ENCODE measurements at regions not wholly inside any gene's neighbourhood (a gene's known extent, or its start where the extent isn't known, plus 50 kb on each side); places are given as distances from the start of the nearest gene placed in this dataset.

DNA sequence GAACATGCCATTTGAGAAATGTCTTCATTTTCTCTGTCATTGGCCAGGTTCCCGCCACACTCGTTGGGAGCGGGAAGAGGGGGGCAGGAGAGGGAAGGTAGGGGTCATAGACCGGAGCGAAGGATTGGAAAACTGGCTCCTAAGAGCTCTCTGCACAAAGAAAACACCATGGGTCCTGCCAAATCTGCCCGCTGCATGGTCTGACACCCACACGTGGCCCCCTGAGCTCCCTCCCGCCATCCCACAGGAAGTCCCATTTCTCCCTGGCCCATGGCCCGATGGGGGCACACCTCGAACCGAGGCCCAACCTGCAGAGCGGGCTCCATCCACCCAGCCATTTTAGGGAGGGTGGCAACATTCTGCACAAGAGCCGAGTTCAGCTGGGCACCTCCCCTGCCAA is 159.6 kb downstream of the SALL1 start:
- DNase-seq, result no peak

- no peak for DNase-seq
Observed at GRCh38 chr16:50991006-50991405, 160.1 kb downstream of the SALL1 start.

DNA sequence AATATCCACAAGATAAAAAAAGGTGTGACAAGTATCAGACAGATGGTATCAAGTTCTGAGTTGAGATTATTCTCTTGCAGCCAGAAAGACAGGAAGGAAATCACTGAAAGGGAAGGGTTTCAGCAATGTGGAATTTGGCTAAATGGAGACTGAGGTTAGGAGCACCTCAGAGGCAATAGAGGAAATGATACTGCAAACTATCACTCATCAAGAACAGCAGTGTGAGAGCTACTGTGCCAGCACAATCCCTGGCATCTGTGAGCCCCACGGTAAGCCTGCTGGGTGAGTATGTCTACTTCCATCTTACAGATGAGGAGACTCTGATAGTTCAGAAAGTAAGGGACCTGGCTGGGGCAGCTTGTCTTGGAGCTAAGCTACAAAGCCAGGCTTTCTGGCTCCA is 162.0 kb downstream of the SALL1 start:
- DNase-seq, result no peak

GRCh38 chr16:50988441-50988840 is 162.6 kb downstream of the SALL1 start:
- no peak for DNase-seq

- DNase-seq, result no peak
Observed at GRCh38 chr16:50986453-50986852, 164.6 kb downstream of the SALL1 start.

DNA sequence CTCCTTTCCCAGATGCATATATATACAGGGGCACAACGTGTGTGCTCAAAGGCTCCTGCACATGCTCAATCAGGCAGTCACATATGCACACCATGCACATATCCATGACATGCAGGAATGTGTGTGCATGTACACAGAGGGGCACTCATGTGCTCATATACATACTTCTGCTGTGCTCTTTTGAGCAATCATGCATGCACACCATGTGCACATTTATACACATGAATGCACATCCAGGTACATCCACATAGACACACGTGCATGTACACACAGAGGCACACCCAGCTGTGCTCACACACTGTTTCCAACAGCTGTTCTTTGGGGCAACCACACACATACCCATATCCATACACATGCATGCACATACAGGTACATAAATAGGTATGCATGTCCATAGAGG is 165.3 kb downstream of the SALL1 start:
- DNase-seq, result no peak

GRCh38 chr16:50984688-50985087 is 166.4 kb downstream of the SALL1 start:
- no peak for DNase-seq

DNA sequence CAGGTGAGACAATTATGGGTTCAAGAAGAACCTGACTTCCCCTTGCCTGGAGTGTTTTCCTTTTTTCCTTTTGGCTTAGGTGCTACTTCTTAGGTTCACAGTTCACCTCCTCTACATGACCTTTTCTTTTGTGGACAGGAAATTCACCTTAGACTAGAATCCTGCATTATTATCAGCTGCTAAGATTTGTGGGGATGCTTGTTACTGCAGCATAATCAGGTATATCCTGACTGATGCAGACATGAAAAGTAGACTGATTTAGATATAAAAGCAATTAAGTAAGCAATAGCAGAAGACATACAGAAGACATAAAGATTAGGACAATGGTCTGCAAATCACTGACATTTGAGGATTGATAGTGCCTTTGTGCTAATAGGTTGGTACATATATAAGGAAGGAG is 168.3 kb downstream of the SALL1 start:
- no peak for DNase-seq

GRCh38 chr16:50981951-50982350 is 169.1 kb downstream of the SALL1 start:
- DNase-seq, result no peak

- DNase-seq, result no peak
Observed at GRCh38 chr16:50980666-50981065, 170.4 kb downstream of the SALL1 start.

DNA sequence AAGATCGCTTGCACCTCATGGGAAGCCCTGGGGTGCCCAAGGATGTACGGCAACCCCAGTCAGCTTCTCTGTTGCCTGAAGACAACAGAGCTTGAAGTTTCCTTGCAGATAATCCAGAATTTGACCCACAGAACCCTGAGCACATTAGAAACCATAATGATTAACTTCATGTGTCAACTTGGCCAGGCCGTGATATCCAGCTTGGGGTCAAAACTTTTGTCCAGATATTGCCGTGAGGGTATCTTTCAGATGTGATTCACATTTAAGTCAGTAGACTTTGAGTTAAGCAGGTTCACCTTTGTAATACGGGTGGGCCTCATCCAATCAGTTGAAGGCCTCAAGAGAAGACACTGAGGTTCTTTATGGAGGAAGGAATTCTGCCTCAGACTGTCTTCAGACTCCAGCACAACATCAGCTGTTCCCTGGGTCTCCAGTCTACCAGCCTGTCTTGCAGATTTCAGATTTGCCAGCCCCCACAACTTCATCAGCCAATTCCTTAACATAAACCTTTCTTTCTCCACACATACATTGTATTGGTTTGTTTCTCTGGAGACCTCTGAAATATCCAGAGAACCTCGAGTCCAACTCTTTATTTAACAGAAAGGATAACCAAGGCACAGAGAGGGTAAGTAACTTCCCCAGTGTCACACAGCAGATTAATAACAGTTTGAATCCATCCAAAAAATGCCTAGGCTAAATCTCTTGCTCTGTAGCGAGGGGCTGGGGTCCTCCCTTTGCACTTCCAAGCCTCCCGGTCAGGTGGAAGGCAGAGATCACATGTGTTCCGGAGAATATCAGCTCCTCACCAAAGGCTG is 171.1 kb downstream of the SALL1 start:
- no peak for DNase-seq

GRCh38 chr16:50977138-50977537 is 173.9 kb downstream of the SALL1 start:
- DNase-seq, result no peak

- DNase-seq, result no peak
Observed at GRCh38 chr16:50974438-50975036, 176.5 kb downstream of the SALL1 start.

DNA sequence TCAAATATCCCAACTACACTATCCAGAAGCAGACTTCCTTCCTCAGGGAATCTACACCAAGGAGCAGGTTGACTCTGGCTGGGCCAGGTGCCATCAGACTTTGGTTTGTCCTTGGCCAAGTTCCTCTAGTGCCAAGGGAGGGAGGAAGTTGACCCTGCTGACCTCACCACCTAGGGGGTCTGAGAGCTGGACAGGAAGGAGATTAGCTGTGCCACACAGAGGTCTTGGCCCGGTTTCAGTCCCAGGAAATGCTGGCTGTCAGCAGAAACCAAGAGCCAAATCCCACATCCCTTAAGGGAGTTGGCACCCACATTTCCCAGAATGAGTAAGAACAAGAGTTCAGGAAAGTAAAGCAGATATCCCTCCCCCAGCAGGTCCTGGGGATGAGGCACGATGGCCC is 178.2 kb downstream of the SALL1 start:
- DNase-seq, result no peak

DNA sequence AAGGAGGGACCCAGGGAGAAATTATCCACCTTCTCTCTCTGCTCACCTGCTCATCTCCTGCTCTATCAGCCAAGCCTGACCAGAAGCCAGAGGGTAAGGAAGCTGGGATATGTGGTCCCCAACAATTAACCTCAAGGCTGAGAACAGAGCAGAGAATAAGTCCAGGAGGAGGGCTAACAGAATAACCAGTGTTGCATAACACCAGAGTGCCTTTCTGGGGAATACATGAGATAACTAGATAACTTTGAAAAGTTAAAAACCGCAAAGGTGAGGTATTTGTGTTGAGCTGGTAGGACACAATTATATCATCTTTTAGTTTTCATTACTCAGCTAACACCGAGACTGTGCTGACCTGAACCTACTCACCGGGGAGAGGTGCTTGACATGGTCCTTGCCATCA is 180.8 kb downstream of the SALL1 start:
- DNase-seq, result no peak

DNA sequence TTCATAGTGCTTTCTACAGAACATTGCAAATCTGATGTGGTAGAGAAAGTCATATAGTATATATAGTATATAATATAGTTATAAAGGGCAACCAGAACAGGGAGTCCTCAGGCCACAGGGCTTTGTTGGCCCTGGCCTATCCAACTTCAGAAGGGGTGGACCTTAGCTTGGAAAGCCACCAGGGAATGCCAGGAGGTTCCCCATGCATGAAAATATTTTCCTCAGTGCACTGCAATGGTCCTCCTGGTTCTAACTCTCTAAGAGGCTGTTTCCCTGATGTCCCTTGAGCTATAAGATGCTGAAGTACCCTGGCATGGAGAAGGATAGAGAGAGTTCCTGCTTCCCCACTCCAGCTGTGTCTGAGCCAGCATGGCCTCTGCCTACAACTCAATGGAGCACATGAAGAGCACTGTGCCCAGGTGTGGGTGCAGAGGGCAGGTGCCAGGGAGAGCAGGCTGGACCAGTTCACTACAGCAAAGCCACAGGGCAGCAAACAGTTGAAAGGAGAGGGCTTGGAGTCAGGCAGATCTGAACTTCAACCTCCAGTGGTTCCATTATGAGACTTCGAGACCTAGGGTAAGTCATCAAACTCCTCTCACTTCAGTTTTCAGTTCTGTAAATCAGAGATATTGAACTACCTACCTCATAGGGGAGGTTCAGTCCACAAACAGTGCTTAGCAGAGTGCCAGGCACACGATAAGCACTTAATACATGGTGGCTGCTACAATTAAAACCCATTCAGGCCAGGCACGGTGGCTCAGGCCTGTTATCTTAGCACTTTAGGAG is 183.1 kb downstream of the SALL1 start:
- DNase-seq, result no peak

DNA sequence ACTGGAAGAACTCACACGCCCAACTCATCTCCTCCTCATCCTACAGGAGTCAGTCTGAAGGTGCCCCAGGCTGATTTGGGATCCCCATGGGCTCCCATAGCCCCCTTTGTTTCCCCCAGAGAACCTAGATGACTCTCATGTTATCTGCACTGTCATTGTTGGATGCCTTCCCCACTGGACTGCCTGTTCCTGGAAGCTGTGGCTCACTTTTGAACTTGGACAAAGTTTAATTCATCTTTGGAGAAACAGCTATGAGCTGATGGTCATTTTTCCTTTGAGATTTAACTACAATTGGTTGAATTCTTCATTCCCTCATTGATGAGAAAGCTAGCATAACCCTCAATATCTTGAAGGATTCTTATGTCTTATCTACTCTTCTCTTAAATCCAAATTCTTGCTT is 186.6 kb downstream of the SALL1 start:
- no peak for DNase-seq

GRCh38 chr16:50961952-50962351 is 189.1 kb downstream of the SALL1 start:
- no peak for DNase-seq

- no peak for DNase-seq
Observed at GRCh38 chr16:50960517-50961202, 190.4 kb downstream of the SALL1 start.

- no peak for DNase-seq
Observed at GRCh38 chr16:50957056-50957455, 194.0 kb downstream of the SALL1 start.

DNA sequence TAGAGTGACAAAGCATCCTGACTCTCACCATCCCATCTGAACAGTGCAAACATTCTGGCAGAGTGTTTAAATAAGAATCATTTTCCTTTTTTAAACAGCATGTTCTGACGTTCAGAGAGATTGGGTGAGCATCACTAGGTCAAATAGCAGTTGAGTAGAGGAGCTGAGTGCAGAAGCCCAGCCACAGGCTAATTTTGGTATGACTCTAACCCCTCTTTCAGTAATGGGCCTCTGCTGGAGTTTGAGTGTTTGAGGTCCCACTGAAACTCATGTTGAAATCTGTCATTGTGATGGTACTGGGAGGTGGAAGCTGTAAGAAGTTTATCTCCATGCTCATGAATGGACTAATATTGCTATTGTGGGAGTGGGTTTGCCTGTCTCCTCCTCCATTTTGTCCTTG is 194.4 kb downstream of the SALL1 start:
- no peak for DNase-seq

GRCh38 chr16:50955311-50955710 is 195.8 kb downstream of the SALL1 start:
- no peak for DNase-seq

DNA sequence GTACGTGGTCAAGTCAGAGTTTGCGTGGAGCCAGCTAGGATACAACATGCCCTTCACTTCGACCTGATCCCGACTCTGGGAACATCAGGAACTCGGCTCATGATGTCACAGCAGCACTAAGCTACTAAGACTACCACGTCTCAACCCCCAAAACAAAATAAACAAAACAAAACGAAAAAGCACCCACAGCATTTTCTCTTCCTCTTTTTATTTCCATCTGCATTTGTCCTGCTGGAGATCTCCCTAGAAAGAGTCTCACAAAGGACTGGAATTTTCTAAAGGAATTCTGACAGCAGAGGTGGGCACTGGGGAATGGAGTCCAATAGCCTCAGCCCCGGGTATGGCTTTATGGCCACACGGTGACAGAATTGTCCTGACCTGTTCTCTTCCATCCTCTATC is 196.6 kb downstream of the SALL1 start:
- no peak for DNase-seq

All from CD4-positive, alpha-beta T cell treated with Interleukin-12 subunit alpha and Interleukin-12 subunit beta, for 1 hour (primary cell).